Loucy (cell line): ENCODE measurements at regions not wholly inside any gene's neighbourhood (a gene's known extent, or its start where the extent isn't known, plus 50 kb on each side); places are given as distances from the start of the nearest gene placed in this dataset.

Source experiments
- H2AFZ ChIP-seq: fragments of 200-600 bp; sonication (generic); 2 replicates; pipeline ENCODE4 v1.6.0; 2016; ENCODE audit warnings: antibody characterized with exemption, mild to moderate bottlenecking, low read length, moderate library complexity
- H3F3A ChIP-seq: fragments of 200-600 bp; 2 replicates; pipeline ENCODE4 v1.6.0; 2016; ENCODE audit warnings: antibody characterized with exemption, low read depth, mild to moderate bottlenecking
- H3K27me3 ChIP-seq: fragments of 200-600 bp; sonication (generic); 2 replicates; pipeline ENCODE4 v1.6.1; 2014; ENCODE audit warnings: low read length, mild to moderate bottlenecking; ENCODE audit not compliant: insufficient read depth, poor library complexity, severe bottlenecking
- H3K36me3 ChIP-seq: fragments of 200-600 bp; sonication (generic); 2 replicates; pipeline ENCODE4 v1.6.1; 2016; ENCODE audit warnings: low read length; ENCODE audit not compliant: insufficient read depth
- H3K4me1 ChIP-seq: fragments of 200-600 bp; sonication (generic); 2 replicates; pipeline ENCODE4 v1.5.1; 2014; ENCODE audit warnings: low read length, mild to moderate bottlenecking; ENCODE audit not compliant: insufficient read depth, poor library complexity, severe bottlenecking
- H3K4me2 ChIP-seq: fragments of 200-600 bp; sonication (generic); 2 replicates; pipeline ENCODE4 v1.6.0; 2014; ENCODE audit warnings: antibody characterized with exemption, low read length, low read depth, mild to moderate bottlenecking; ENCODE audit not compliant: poor library complexity, severe bottlenecking
- H3K4me3 ChIP-seq: fragments of 200-600 bp; sonication (generic); 2 replicates; pipeline ENCODE4 v1.5.1; 2014; ENCODE audit warnings: low read length, mild to moderate bottlenecking, mixed read lengths; ENCODE audit not compliant: poor library complexity, severe bottlenecking
- H3K79me2 ChIP-seq: fragments of 200-600 bp; sonication (generic); 2 replicates; pipeline ENCODE4 v1.6.1; 2014; ENCODE audit warnings: low read length; ENCODE audit not compliant: insufficient read depth
- H3K9ac ChIP-seq: fragments of 200-600 bp; sonication (generic); 2 replicates; pipeline ENCODE4 v1.6.0; 2014; ENCODE audit warnings: mild to moderate bottlenecking, low read depth, low read length, moderate library complexity; ENCODE audit not compliant: poor library complexity, severe bottlenecking
- H3K9me2 ChIP-seq: fragments of 200-600 bp; sonication (generic); replicated peaks from 2 replicates; pipeline ENCODE4 v1.6.1; 2016; ENCODE audit warnings: low read depth, low read length, mixed read lengths
- H3K9me3 ChIP-seq: fragments of 200-600 bp; sonication (generic); 2 replicates; pipeline ENCODE4 v1.6.1; 2014; ENCODE audit warnings: mild to moderate bottlenecking, antibody characterized with exemption, low read length, low read depth; ENCODE audit not compliant: insufficient read depth
- H4K20me1 ChIP-seq: fragments of 200-600 bp; sonication (generic); 2 replicates; pipeline ENCODE4 v1.6.0; 2014; ENCODE audit warnings: antibody characterized with exemption, low read length, mild to moderate bottlenecking; ENCODE audit not compliant: insufficient read depth, poor library complexity, severe bottlenecking
- CTCF ChIP-seq: fragments of 200-600 bp; sonication (generic); conservative IDR thresholded peaks from 2 replicates; pipeline ENCODE4 v1.5.1; 2014; ENCODE audit warnings: mild to moderate bottlenecking, antibody characterized with exemption, low read length
- EZH2phosphoT487 ChIP-seq: fragments of 200-600 bp; IDR thresholded peaks from 2 replicates; pipeline ENCODE4 v1.6.1; 2018; ENCODE audit warnings: antibody characterized with exemption, mild to moderate bottlenecking, moderate library complexity, borderline replicate concordance

- TF ChIP-seq EZH2phosphoT487 (no peak), CTCF (no peak)
- Histone ChIP-seq H4K20me1 (no peaks in the 10 kb centered on the region), H2AFZ (no peak overlapping the region), H3K79me2 (no peaks in the 10 kb centered on the region), H3K9ac (no peak overlapping the region), H3K9me2 (no peaks in the 10 kb centered on the region), H3K4me2 (no peak overlapping the region), H3F3A (no peaks in the 10 kb centered on the region), H3K36me3 (no peaks in the 10 kb centered on the region), H3K27me3 (no peaks in the 10 kb centered on the region), H3K4me1 (no peaks in the 10 kb centered on the region), H3K4me3 (no peak overlapping the region), H3K9me3 (no peaks in the 10 kb centered on the region)
These were observed 199.7 kb upstream of the ADGRL2 start for GRCh38 chr1:81600878-81601622.

DNA sequence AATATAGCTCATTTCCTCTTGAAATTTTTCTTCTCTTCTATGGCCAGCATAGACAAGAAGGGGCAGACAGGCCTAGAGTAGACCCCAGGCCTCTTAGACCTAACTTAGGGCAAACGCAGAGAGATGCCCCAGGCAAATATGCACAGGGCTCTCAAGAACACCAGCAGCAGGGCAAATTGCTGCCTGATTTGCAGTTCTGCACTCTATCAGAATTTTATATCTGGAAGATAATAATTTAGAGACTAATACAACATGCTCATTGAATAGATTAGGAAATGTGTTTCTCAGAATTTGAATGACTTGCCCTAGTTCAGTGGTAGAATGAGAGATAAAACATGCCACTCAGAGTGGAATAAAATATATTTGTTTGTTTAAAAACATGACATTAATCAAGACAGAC lies 200.4 kb upstream of the ADGRL2 start:
- H3K79me2 ChIP-seq: no peaks in the 10 kb centered on the region
- no peaks in the 10 kb centered on the region for H3K4me1 ChIP-seq
- no peak overlapping the region for H3K4me3 ChIP-seq
- H3K4me2 ChIP-seq: no peak overlapping the region
- H3K27me3 ChIP-seq: no peaks in the 10 kb centered on the region
- H3F3A ChIP-seq: no peaks in the 10 kb centered on the region
- no peaks in the 10 kb centered on the region for H3K36me3 ChIP-seq
- no peaks in the 10 kb centered on the region for H3K9me3 ChIP-seq
- TF ChIP-seq EZH2phosphoT487 (no peak), CTCF (no peak)
- no peak overlapping the region for H3K9ac ChIP-seq
- H4K20me1 ChIP-seq: no peaks in the 10 kb centered on the region
- no peaks in the 10 kb centered on the region for H3K9me2 ChIP-seq
- no peak overlapping the region for H2AFZ ChIP-seq

DNA sequence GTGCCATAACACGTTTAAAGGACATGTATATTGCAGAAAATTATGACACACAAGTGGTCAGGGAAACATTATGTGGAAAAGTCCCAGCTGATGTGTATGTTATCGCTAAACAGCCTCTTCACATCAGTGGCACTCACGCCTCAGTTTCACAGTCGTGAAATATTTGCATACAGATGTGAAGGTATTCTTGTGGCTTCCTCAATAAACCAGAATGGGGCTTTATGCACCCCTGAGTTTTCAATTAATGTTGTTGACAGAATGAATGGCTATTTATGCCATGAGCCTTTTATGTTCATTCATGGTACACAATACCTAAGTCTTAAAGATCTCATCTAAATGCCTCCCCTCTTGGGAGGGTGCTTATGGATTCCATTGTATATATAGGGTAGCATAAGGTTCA lies 202.1 kb upstream of the ADGRL2 start:
- no peaks in the 10 kb centered on the region for H3K27me3 ChIP-seq
- H3F3A ChIP-seq: no peaks in the 10 kb centered on the region
- H3K9ac ChIP-seq: no peak overlapping the region
- H3K4me3 ChIP-seq: no peak overlapping the region
- H3K4me2 ChIP-seq: no peak overlapping the region
- H3K79me2 ChIP-seq: no peaks in the 10 kb centered on the region
- no peaks in the 10 kb centered on the region for H3K9me3 ChIP-seq
- no peaks in the 10 kb centered on the region for H3K36me3 ChIP-seq
- H3K9me2 ChIP-seq: no peaks in the 10 kb centered on the region
- no peaks in the 10 kb centered on the region for H4K20me1 ChIP-seq
- no peaks in the 10 kb centered on the region for H3K4me1 ChIP-seq
- no peak overlapping the region for H2AFZ ChIP-seq
- TF ChIP-seq EZH2phosphoT487 (no peak), CTCF (no peak)
